ENCODE measurements at regions not wholly inside any gene's neighbourhood (a gene's known extent, or its start where the extent isn't known, plus 50 kb on each side); places are given as distances from the start of the nearest gene placed in this dataset.
"Not testable (repeated sequence)": the region's sequence is repeated elsewhere in the genome, so short reads cannot be mapped to it uniquely, and the experiment has no call there.

DNA sequence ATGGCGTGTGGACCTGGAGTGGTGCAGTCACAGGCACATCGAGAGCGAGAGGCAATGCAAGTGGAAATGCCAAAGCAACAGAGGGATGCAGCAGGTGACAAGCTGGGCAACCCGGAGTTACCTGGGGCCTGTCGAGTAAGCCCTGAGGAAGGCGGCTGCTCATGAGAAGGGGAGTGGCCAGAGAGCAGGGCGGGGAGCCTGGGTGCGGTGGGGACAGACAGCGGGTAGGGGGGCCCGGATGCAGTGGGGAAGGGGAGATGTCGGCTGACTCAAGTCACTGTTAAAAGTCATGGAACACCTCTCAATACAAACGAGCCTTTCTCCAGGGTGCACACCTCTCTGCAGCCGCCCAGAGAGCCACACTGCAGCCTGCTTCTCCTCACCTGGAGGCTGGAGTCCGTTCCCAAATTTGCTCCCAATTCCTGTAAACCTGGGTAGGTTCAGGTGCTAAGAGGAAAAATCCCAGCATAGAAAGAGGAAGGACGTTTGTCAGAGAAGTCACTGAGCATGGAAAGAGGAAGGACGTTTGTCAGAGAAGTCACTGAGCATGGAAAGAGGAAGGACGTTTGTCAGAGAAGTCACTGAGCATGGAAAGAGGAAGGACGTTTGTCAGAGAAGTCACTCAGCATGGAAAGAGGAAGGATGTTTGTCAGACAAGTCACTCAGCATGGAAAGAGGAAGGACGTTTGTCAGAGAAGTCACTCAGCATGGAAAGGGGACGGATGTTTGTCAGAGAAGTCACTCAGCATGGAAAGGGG lies 71.7 kb upstream of the TWIST2 start:
- no peak for DNase-seq (ENCODE audit: low read depth in 6 of 9, low spot score in 9 of 9)
- Histone ChIP-seq H3K36me3 (ENCODE audit: control insufficient read depth in 2 of 2, insufficient read depth in 2 of 2, low read length in 1 of 2) (no peaks in the 10 kb centered on the region), H3K27ac (ENCODE audit: low read depth in 1 of 2, low read length in 1 of 2) (no peak overlapping the region), H3K4me1 (ENCODE audit: control insufficient read depth in 2 of 2, insufficient read depth in 2 of 2, low read length in 2 of 2) (no peaks in the 10 kb centered on the region), H3K4me3 (ENCODE audit: low read length in 2 of 2) (no peak overlapping the region), H3K9me3 (ENCODE audit: control insufficient read depth in 2 of 2, insufficient read depth in 1 of 2, low read length in 1 of 2) (peaks cover 0 to 14% of the 10 kb centered on the region in 2 donors), H3K27me3 (ENCODE audit: control insufficient read depth in 2 of 2, insufficient read depth in 1 of 2, low read length in 1 of 2) (no peaks in the 10 kb centered on the region)
- WGBS, result 64% methylated on average over 20 of the region's 20 CpGs

DNA sequence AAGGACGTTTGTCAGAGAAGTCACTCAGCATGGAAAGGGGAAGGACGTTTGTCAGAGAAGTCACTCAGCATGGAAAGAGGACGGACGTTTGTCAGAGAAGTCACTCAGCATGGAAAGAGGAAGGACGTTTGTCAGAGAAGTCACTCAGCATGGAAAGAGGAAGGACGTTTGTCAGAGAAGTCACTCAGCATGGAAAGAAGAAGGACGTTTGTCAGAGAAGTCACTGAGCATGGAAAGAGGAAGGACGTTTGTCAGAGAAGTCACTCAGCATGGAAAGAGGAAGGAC lies 71.2 kb upstream of the TWIST2 start:
- 4% methylated on average over 8 of the region's 8 CpGs for WGBS
- H3K4me3 ChIP-seq (ENCODE audit: low read length in 2 of 2); H3K36me3 ChIP-seq (ENCODE audit: control insufficient read depth in 2 of 2, insufficient read depth in 2 of 2, low read length in 1 of 2); DNase-seq (ENCODE audit: low read depth in 6 of 9, low spot score in 9 of 9); H3K4me1 ChIP-seq (ENCODE audit: control insufficient read depth in 2 of 2, insufficient read depth in 2 of 2, low read length in 2 of 2); H3K27ac ChIP-seq (ENCODE audit: low read depth in 1 of 2, low read length in 1 of 2); H3K27me3 ChIP-seq (ENCODE audit: control insufficient read depth in 2 of 2, insufficient read depth in 1 of 2, low read length in 1 of 2): not testable (repeated sequence)
- peaks cover 0 to 14% of the 10 kb centered on the region in 2 donors for H3K9me3 ChIP-seq (ENCODE audit: control insufficient read depth in 2 of 2, insufficient read depth in 1 of 2, low read length in 1 of 2)

DNA sequence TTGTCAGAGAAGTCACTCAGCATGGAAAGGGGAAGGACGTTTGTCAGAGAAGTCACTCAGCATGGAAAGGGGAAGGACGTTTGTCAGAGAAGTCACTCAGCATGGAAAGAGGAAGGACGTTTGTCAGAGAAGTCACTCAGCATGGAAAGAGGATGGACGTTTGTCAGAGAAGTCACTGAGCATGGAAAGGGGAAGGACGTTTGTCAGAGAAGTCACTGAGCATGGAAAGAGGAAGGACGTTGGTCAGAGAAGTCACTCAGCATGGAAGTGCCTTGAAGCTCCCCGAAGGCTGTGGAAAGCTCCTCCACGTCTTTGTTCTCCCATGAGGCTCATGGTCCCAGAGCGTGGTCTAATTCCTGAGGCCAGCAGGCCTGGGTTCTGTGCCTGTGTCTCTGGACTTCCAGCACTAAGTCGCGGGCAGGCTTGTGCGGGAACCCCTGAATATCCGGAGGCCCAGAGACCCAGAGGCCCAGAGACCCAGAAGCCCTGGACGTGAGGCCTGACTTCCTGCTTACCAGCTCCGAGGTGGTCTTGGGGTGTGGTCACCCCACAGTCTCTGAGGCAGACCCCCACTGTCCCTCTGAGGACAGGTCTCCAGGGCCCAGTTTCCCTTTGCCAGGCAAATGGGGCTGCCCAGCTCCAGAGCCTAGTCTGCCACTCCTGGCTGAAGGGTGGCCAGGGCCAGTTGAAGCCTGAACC lies 70.4 kb upstream of the TWIST2 start:
- no peak for DNase-seq (ENCODE audit: low read depth in 6 of 9, low spot score in 9 of 9)
- Histone ChIP-seq H3K4me3 (ENCODE audit: low read length in 2 of 2) (no peak overlapping the region), H3K27ac (ENCODE audit: low read depth in 1 of 2, low read length in 1 of 2) (no peak overlapping the region), H3K4me1 (ENCODE audit: control insufficient read depth in 2 of 2, insufficient read depth in 2 of 2, low read length in 2 of 2) (no peaks in the 10 kb centered on the region), H3K36me3 (ENCODE audit: control insufficient read depth in 2 of 2, insufficient read depth in 2 of 2, low read length in 1 of 2) (no peaks in the 10 kb centered on the region), H3K9me3 (ENCODE audit: control insufficient read depth in 2 of 2, insufficient read depth in 1 of 2, low read length in 1 of 2) (peaks cover 0 to 14% of the 10 kb centered on the region in 2 donors), H3K27me3 (ENCODE audit: control insufficient read depth in 2 of 2, insufficient read depth in 1 of 2, low read length in 1 of 2) (no peaks in the 10 kb centered on the region)
- 51% methylated on average over 15 of the region's 15 CpGs for WGBS

GRCh38 chr2:238784671-238785527 lies 63.0 kb upstream of the TWIST2 start:
- Histone ChIP-seq H3K9me3 (ENCODE audit: control insufficient read depth in 2 of 2, insufficient read depth in 1 of 2, low read length in 1 of 2) (no peaks in the 10 kb centered on the region), H3K27ac (ENCODE audit: low read depth in 1 of 2, low read length in 1 of 2) (no peak overlapping the region), H3K4me1 (ENCODE audit: control insufficient read depth in 2 of 2, insufficient read depth in 2 of 2, low read length in 2 of 2) (no peaks in the 10 kb centered on the region), H3K4me3 (ENCODE audit: low read length in 2 of 2) (no peak overlapping the region), H3K27me3 (ENCODE audit: control insufficient read depth in 2 of 2, insufficient read depth in 1 of 2, low read length in 1 of 2) (peaks cover 0 to 3% of the 10 kb centered on the region in 2 donors), H3K36me3 (ENCODE audit: control insufficient read depth in 2 of 2, insufficient read depth in 2 of 2, low read length in 1 of 2) (no peaks in the 10 kb centered on the region)
- 37% methylated on average over 17 of the region's 17 CpGs for WGBS
- DNase-seq (ENCODE audit: low read depth in 6 of 9, low spot score in 9 of 9), result peak; percentile 4 to 50 (median 21)

DNA sequence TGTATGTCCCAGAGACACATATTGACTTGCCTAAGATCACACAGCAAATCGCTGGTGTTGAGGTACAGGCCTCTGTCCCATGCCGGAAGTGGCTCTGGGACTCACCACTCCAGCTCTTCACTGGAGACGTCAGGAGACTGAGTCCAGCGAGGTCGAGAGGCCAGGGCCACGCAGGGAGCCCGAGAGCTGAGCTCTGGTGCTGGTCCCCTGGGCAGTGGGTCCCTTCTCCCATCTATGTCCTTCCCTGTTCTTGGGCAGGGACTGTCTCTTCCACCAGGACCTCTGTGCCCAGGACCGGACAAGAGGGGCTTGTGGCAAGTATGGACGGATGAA lies 62.4 kb upstream of the TWIST2 start:
- WGBS, result 89% methylated on average over 9 of the region's 9 CpGs
- Histone ChIP-seq H3K27ac (ENCODE audit: low read depth in 1 of 2, low read length in 1 of 2) (no peak overlapping the region), H3K27me3 (ENCODE audit: control insufficient read depth in 2 of 2, insufficient read depth in 1 of 2, low read length in 1 of 2) (peaks cover 0 to 3% of the 10 kb centered on the region in 2 donors), H3K36me3 (ENCODE audit: control insufficient read depth in 2 of 2, insufficient read depth in 2 of 2, low read length in 1 of 2) (no peaks in the 10 kb centered on the region), H3K4me3 (ENCODE audit: low read length in 2 of 2) (no peak overlapping the region), H3K4me1 (ENCODE audit: control insufficient read depth in 2 of 2, insufficient read depth in 2 of 2, low read length in 2 of 2) (no peaks in the 10 kb centered on the region), H3K9me3 (ENCODE audit: control insufficient read depth in 2 of 2, insufficient read depth in 1 of 2, low read length in 1 of 2) (no peaks in the 10 kb centered on the region)
- DNase-seq (ENCODE audit: low read depth in 6 of 9, low spot score in 9 of 9), result no peak

DNA sequence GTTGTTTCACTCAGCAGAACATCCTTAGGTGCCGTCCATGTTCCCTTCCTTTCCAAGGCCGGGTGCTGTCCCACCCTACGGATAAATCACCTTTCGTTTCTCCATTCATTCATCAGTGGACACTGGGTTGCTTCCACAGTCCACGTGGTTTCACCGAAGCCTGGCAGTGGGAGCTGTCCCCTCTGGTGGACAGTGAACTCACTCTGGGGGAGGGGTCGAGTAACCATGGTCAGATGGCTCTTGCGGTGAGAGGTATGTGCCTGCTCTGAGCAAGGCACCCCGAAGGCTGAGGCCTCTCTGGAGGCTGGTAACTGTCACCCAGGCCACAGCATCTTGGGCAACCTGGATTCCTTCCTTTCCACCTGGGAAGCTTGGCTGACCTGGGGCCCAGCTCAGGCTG lies 61.5 kb upstream of the TWIST2 start:
- Histone ChIP-seq H3K4me3 (ENCODE audit: low read length in 2 of 2) (no peak overlapping the region), H3K9me3 (ENCODE audit: control insufficient read depth in 2 of 2, insufficient read depth in 1 of 2, low read length in 1 of 2) (no peaks in the 10 kb centered on the region), H3K4me1 (ENCODE audit: control insufficient read depth in 2 of 2, insufficient read depth in 2 of 2, low read length in 2 of 2) (no peaks in the 10 kb centered on the region), H3K36me3 (ENCODE audit: control insufficient read depth in 2 of 2, insufficient read depth in 2 of 2, low read length in 1 of 2) (no peaks in the 10 kb centered on the region), H3K27me3 (ENCODE audit: control insufficient read depth in 2 of 2, insufficient read depth in 1 of 2, low read length in 1 of 2) (peaks cover 0 to 3% of the 10 kb centered on the region in 2 donors), H3K27ac (ENCODE audit: low read depth in 1 of 2, low read length in 1 of 2) (no peak overlapping the region)
- 93% methylated on average over 9 of the region's 9 CpGs for WGBS
- DNase-seq (ENCODE audit: low read depth in 6 of 9, low spot score in 9 of 9), result no peak

DNA sequence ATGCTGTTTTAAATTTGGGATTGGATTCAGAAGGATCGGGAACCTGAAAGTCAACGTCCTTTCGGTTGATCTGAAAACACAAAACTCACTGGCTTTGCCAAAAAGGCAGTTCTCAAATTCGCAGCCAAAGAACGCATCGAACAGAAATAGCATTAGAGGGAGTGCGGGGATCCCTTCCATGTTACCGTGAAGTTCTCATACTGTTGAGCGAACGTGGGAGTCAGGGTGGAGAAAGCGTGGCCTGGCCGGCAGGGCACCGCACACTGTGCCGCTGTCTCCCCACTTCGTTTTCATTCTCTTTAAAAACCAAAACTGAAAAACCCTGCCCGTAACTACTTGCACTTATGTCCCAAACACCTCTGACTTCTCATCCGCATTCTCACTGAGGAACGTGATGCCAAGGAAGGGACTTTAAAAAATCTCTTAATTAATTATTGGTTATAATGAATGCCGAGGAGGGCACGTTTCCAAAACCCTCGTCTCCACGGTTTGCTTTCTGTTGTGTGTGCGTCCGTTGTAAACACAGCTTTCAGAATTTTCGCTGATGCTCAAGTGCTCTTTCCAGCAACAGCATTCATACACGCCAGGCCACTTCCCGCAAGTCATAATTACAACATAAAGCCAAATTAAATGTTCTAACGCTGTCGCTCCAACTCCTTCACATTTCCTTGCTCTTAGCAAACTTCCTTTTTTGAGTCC lies 60.9 kb upstream of the TWIST2 start:
- Histone ChIP-seq H3K4me3 (ENCODE audit: low read length in 2 of 2) (no peak overlapping the region), H3K27me3 (ENCODE audit: control insufficient read depth in 2 of 2, insufficient read depth in 1 of 2, low read length in 1 of 2) (peaks cover 0 to 3% of the 10 kb centered on the region in 2 donors)

GRCh38 chr2:238787501-238787900 lies 60.4 kb upstream of the TWIST2 start:
- WGBS, result 88% methylated on average over 5 of the region's 5 CpGs
- Histone ChIP-seq H3K9me3 (ENCODE audit: control insufficient read depth in 2 of 2, insufficient read depth in 1 of 2, low read length in 1 of 2) (no peaks in the 10 kb centered on the region), H3K36me3 (ENCODE audit: control insufficient read depth in 2 of 2, insufficient read depth in 2 of 2, low read length in 1 of 2) (no peaks in the 10 kb centered on the region), H3K4me3 (ENCODE audit: low read length in 2 of 2) (no peak overlapping the region), H3K4me1 (ENCODE audit: control insufficient read depth in 2 of 2, insufficient read depth in 2 of 2, low read length in 2 of 2) (no peaks in the 10 kb centered on the region), H3K27me3 (ENCODE audit: control insufficient read depth in 2 of 2, insufficient read depth in 1 of 2, low read length in 1 of 2) (peaks cover 0 to 3% of the 10 kb centered on the region in 2 donors), H3K27ac (ENCODE audit: low read depth in 1 of 2, low read length in 1 of 2) (no peak overlapping the region)
- DNase-seq (ENCODE audit: low read depth in 6 of 9, low spot score in 9 of 9), result no peak

More for the DNA sequence above, 60.9 kb upstream of the TWIST2 start:
- no peaks in the 10 kb centered on the region for H3K36me3 ChIP-seq (ENCODE audit: control insufficient read depth in 2 of 2, insufficient read depth in 2 of 2, low read length in 1 of 2)
- no peak overlapping the region for H3K27ac ChIP-seq (ENCODE audit: low read depth in 1 of 2, low read length in 1 of 2)
- no peaks in the 10 kb centered on the region for H3K9me3 ChIP-seq (ENCODE audit: control insufficient read depth in 2 of 2, insufficient read depth in 1 of 2, low read length in 1 of 2)
- no peak for DNase-seq (ENCODE audit: low read depth in 6 of 9, low spot score in 9 of 9)
- H3K4me1 ChIP-seq (ENCODE audit: control insufficient read depth in 2 of 2, insufficient read depth in 2 of 2, low read length in 2 of 2), result no peaks in the 10 kb centered on the region
- 93% methylated on average over 29 of the region's 29 CpGs for WGBS
